ENCODE measurements at regions not wholly inside any gene's neighbourhood (a gene's known extent, or its start where the extent isn't known, plus 50 kb on each side); places are given as distances from the start of the nearest gene placed in this dataset.

GRCh38 chr18:46329736-46330246, 225.6 kb downstream of the HAUS1 start:
- intact Hi-C loops (cut with DNase I; ENCODE audit: low total_unique reads): no loop called here
- TF ChIP-seq POLR2AphosphoS5 (IDR thresholded peaks at IDR 0.05) (no peak), POLR2A (IDR thresholded peaks at IDR 0.05) (no peak)
- TF ChIP-seq, protein P1, sequence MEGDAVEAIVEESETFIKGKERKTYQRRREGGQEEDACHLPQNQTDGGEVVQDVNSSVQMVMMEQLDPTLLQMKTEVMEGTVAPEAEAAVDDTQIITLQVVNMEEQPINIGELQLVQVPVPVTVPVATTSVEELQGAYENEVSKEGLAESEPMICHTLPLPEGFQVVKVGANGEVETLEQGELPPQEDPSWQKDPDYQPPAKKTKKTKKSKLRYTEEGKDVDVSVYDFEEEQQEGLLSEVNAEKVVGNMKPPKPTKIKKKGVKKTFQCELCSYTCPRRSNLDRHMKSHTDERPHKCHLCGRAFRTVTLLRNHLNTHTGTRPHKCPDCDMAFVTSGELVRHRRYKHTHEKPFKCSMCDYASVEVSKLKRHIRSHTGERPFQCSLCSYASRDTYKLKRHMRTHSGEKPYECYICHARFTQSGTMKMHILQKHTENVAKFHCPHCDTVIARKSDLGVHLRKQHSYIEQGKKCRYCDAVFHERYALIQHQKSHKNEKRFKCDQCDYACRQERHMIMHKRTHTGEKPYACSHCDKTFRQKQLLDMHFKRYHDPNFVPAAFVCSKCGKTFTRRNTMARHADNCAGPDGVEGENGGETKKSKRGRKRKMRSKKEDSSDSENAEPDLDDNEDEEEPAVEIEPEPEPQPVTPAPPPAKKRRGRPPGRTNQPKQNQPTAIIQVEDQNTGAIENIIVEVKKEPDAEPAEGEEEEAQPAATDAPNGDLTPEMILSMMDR (IDR thresholded peaks at IDR 0.05 in 8 of 11, conservative IDR thresholded peaks at IDR 0.05 in 3 of 11): no peak
- WGBS, 5 donors: 82 to 93% (median 88%) methylated on average over 8 of the region's 8 CpGs

DNA sequence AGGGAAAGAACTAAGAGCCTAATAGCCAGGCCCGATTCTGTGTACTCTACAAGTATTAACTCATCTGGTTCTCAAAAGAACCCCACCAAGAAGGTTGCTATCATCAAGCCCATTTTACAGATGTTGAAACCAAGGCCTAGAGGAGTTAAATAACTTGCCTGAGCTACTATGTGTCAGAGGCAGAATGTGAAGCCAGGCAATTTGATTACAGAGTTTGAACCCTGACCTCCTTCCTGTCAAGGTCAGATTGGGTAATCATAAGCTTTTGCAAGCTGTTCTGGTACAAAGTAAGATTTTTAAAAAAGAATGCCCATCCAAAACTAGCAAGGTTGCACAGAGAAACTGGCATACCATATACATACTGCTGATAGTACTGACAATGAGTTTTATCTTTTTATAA, 227.1 kb downstream of the HAUS1 start:
- no peak for DNase-seq
- H3K9me3 ChIP-seq: no peaks in the 10 kb centered on the region
- H3K27me3 ChIP-seq (replicated peaks in 1 of 7): peaks cover 0 to 44% (median 16%) of the 10 kb centered on the region in 7 donors
- 85 to 97% (median 91%) methylated on average over 1 of the region's 1 CpG for WGBS, 5 donors
- H3K4me3 ChIP-seq: no peak overlapping the region
- H3K4me1 ChIP-seq: peaks cover 5 to 35% (median 31%) of the 10 kb centered on the region in 6 donors
- no peaks in the 10 kb centered on the region for H3K36me3 ChIP-seq
- no peak overlapping the region for H3K27ac ChIP-seq
- intact Hi-C loops (cut with DNase I; ENCODE audit: low total_unique reads): no loop called here
- TF ChIP-seq POLR2AphosphoS5 (IDR thresholded peaks at IDR 0.05) (no peak), POLR2A (IDR thresholded peaks at IDR 0.05) (no peak)
- TF ChIP-seq, protein P1 (IDR thresholded peaks at IDR 0.05 in 8 of 11, conservative IDR thresholded peaks at IDR 0.05 in 3 of 11): no peak

More at GRCh38 chr18:46329736-46330246, 225.6 kb downstream of the HAUS1 start:
- Histone ChIP-seq H3K4me3 (no peak overlapping the region), H3K36me3 (no peaks in the 10 kb centered on the region), H3K27ac (no peak overlapping the region), H3K4me1 (peaks cover 5 to 20% (median 15%) of the 10 kb centered on the region in 6 donors), H3K9me3 (no peaks in the 10 kb centered on the region), H3K27me3 (replicated peaks in 1 of 7) (peaks cover 0 to 28% (median 8%) of the 10 kb centered on the region in 7 donors)
- no peak for DNase-seq

DNA sequence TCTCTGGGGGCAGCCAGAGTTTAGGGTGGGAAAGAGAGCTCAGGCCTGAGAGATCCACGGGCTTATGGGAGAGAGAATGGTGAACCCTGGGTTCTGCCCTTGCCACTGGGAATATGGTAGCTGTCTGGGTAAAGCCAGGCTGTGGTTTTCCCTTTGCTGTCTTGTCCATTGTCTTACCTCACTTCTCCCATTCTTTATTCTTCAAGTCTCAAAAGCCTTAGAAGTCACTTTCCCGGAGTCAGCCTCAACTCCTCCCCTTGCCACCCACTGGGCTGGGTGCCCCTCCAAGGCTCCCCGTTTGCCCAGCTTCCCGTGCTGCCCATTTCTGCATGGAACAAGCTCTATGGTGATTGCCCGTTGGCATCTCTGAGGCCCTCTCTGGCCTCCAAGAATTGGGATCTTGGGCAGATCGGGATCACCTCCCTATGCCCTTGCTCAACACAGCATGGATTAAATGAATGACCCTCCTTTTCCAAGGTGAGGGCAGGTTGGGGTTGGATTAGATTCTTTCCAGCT, 228.2 kb downstream of the HAUS1 start:
- peaks cover 0 to 52% (median 16%) of the 10 kb centered on the region in 7 donors for H3K27me3 ChIP-seq (replicated peaks in 1 of 7)
- no peak overlapping the region for H3K27ac ChIP-seq
- 77 to 93% (median 88%) methylated on average over 6 of the region's 6 CpGs for WGBS, 5 donors
- peak; percentile 52 for DNase-seq
- no peak for TF ChIP-seq POLR2AphosphoS5 (IDR thresholded peaks at IDR 0.05)
- TF ChIP-seq, protein P1 (IDR thresholded peaks at IDR 0.05 in 8 of 11, conservative IDR thresholded peaks at IDR 0.05 in 3 of 11): no peak
- no peak for TF ChIP-seq POLR2A (IDR thresholded peaks at IDR 0.05)
- peaks cover 5 to 46% (median 40%) of the 10 kb centered on the region in 6 donors for H3K4me1 ChIP-seq
- intact Hi-C loops (cut with DNase I; ENCODE audit: low total_unique reads): no loop called here
- H3K4me3 ChIP-seq: no peak overlapping the region
- no peaks in the 10 kb centered on the region for H3K36me3 ChIP-seq
- no peaks in the 10 kb centered on the region for H3K9me3 ChIP-seq

- Histone ChIP-seq H3K4me3 (peak overlapping the region in 5 of 8 donors; percentile 43 to 76 (median 54)), H3K27me3 (replicated peaks in 1 of 7) (peaks cover 0 to 58% (median 16%) of the 10 kb centered on the region in 7 donors), H3K4me1 (peaks cover 5 to 51% (median 43%) of the 10 kb centered on the region in 6 donors), H3K9me3 (no peaks in the 10 kb centered on the region), H3K36me3 (no peaks in the 10 kb centered on the region), H3K27ac (peak overlapping the region in 1 of 8 donors; percentile 33)
- intact Hi-C loops (cut with DNase I; ENCODE audit: low total_unique reads): no loop called here
- no peak for TF ChIP-seq POLR2A (IDR thresholded peaks at IDR 0.05)
- TF ChIP-seq POLR2AphosphoS5 (IDR thresholded peaks at IDR 0.05): no peak
- TF ChIP-seq, protein P1 (IDR thresholded peaks at IDR 0.05 in 8 of 11, conservative IDR thresholded peaks at IDR 0.05 in 3 of 11): no peak
- WGBS, 5 donors: 52 to 65% (median 56%) methylated on average over 7 to 9 of the region's 9 CpGs
- peak; percentile 80 for DNase-seq
Measured at GRCh38 chr18:46332921-46333341, 228.7 kb downstream of the HAUS1 start.

Data from spleen (tissue), 11 donors.